ENCODE measurements at regions not wholly inside any gene's neighbourhood (a gene's known extent, or its start where the extent isn't known, plus 50 kb on each side); places are given as distances from the start of the nearest gene placed in this dataset.
A peak's percentile ranks its signal among the peaks of the same experiment; 100 is the strongest.

- no peak overlapping the region for H2AFZ ChIP-seq
- H3K4me1 ChIP-seq (ENCODE audit: insufficient read depth) = peaks cover 23% of the 10 kb centered on the region
- no peaks in the 10 kb centered on the region for H3K36me3 ChIP-seq (ENCODE audit: low read depth)
- H3K4me2 ChIP-seq (ENCODE audit: unreplicated experiment) = no peak overlapping the region
- TF ChIP-seq EZH2phosphoT487 (IDR thresholded peaks at IDR 0.05; ENCODE audit: insufficient read depth, low read depth) (no peak), EZH2 (IDR thresholded peaks at IDR 0.05; ENCODE audit: insufficient read depth, poor library complexity, severe bottlenecking) (no peak)
- H3K9me2 ChIP-seq (ENCODE audit: insufficient read depth) = no peaks in the 10 kb centered on the region
- no peak overlapping the region for H3K4me3 ChIP-seq
- no peak overlapping the region for H3K9ac ChIP-seq
- WGBS, 2 experiments (ENCODE audit: low coverage in 1 of 2, low lambda C conversion rate in 2 of 2, missing lambda C conversion rate in 2 of 2) = 72 to 77% methylated on average over 3 of the region's 3 CpGs
- no peak overlapping the region for H3K27ac ChIP-seq
- no peaks in the 10 kb centered on the region for H4K20me1 ChIP-seq (ENCODE audit: insufficient read depth)
- H3K9me3 ChIP-seq (ENCODE audit: low read depth) = no peaks in the 10 kb centered on the region
- no peaks in the 10 kb centered on the region for H3K27me3 ChIP-seq (replicated peaks; ENCODE audit: insufficient read depth)
- in situ Hi-C loops (cut with MboI) = no loop called here
- no peaks in the 10 kb centered on the region for H3K79me2 ChIP-seq (ENCODE audit: insufficient read depth)
- no peaks in the 10 kb centered on the region for H3F3A ChIP-seq (ENCODE audit: insufficient read depth)
- peak; percentile 44 for DNase-seq
Measured at GRCh38 chr21:27536319-27536718, 569.4 kb upstream of the ADAMTS5 start.

- no peak for TF ChIP-seq EZH2 (IDR thresholded peaks at IDR 0.05; ENCODE audit: insufficient read depth, poor library complexity, severe bottlenecking)
- no peak for TF ChIP-seq EZH2phosphoT487 (IDR thresholded peaks at IDR 0.05; ENCODE audit: insufficient read depth, low read depth)
- H3K27ac ChIP-seq = no peak overlapping the region
- no peak overlapping the region for H2AFZ ChIP-seq
- H3K9me2 ChIP-seq (ENCODE audit: insufficient read depth) = no peaks in the 10 kb centered on the region
- in situ Hi-C loops (cut with MboI) = no loop called here
- DNase-seq = no peak
- H3K27me3 ChIP-seq (replicated peaks; ENCODE audit: insufficient read depth) = no peaks in the 10 kb centered on the region
- no peaks in the 10 kb centered on the region for H4K20me1 ChIP-seq (ENCODE audit: insufficient read depth)
- no peak overlapping the region for H3K4me3 ChIP-seq
- H3K36me3 ChIP-seq (ENCODE audit: low read depth) = no peaks in the 10 kb centered on the region
- no peak overlapping the region for H3K4me2 ChIP-seq (ENCODE audit: unreplicated experiment)
- no peaks in the 10 kb centered on the region for H3F3A ChIP-seq (ENCODE audit: insufficient read depth)
- no peak overlapping the region for H3K9ac ChIP-seq
- H3K79me2 ChIP-seq (ENCODE audit: insufficient read depth) = no peaks in the 10 kb centered on the region
- no peaks in the 10 kb centered on the region for H3K9me3 ChIP-seq (ENCODE audit: low read depth)
- H3K4me1 ChIP-seq (ENCODE audit: insufficient read depth) = peaks cover 25% of the 10 kb centered on the region
- 94 to 98% methylated on average over 4 of the region's 4 CpGs for WGBS, 2 experiments (ENCODE audit: low coverage in 1 of 2, low lambda C conversion rate in 2 of 2, missing lambda C conversion rate in 2 of 2)
Measured at GRCh38 chr21:27535188-27535587, 568.3 kb upstream of the ADAMTS5 start.

DNA sequence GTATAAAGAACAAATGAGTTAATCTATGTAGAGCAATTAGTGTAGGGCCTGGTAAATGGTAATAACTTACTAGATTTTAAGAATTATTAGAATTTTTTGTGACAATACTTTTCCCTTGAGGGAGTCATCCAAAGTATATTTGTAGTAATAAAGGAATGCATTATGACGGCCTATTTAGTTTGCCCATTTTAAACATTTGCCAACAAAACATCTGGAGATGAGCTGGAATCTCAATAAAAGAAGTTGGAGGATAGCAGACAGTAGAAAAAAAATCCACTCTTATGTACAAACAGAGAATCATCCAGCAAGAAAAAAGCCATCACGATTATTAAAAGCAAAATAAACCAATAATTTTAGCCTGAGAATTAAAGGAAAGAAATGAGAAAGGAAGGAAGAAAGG lies 567.3 kb upstream of the ADAMTS5 start:
- Histone ChIP-seq H3K4me1 (ENCODE audit: insufficient read depth) (peaks cover 25% of the 10 kb centered on the region), H3K4me2 (ENCODE audit: unreplicated experiment) (no peak overlapping the region), H3K27me3 (replicated peaks; ENCODE audit: insufficient read depth) (no peaks in the 10 kb centered on the region), H3K36me3 (ENCODE audit: low read depth) (no peaks in the 10 kb centered on the region), H2AFZ (peak overlapping the region; percentile 44; the same call in 1 of the 2 replicates), H3K9me2 (ENCODE audit: insufficient read depth) (no peaks in the 10 kb centered on the region), H3K9me3 (ENCODE audit: low read depth) (no peaks in the 10 kb centered on the region), H3F3A (ENCODE audit: insufficient read depth) (no peaks in the 10 kb centered on the region), H3K27ac (no peak overlapping the region), H3K79me2 (ENCODE audit: insufficient read depth) (no peaks in the 10 kb centered on the region), H3K4me3 (no peak overlapping the region), H3K9ac (no peak overlapping the region), H4K20me1 (ENCODE audit: insufficient read depth) (no peaks in the 10 kb centered on the region)
- in situ Hi-C loops (cut with MboI) = no loop called here
- TF ChIP-seq EZH2phosphoT487 (IDR thresholded peaks at IDR 0.05; ENCODE audit: insufficient read depth, low read depth) (no peak), EZH2 (IDR thresholded peaks at IDR 0.05; ENCODE audit: insufficient read depth, poor library complexity, severe bottlenecking) (no peak)
- peak; percentile 54 for DNase-seq
- WGBS, 2 experiments (ENCODE audit: low coverage in 1 of 2, low lambda C conversion rate in 2 of 2, missing lambda C conversion rate in 2 of 2) = 18 to 20% methylated on average over 2 of the region's 2 CpGs

DNA sequence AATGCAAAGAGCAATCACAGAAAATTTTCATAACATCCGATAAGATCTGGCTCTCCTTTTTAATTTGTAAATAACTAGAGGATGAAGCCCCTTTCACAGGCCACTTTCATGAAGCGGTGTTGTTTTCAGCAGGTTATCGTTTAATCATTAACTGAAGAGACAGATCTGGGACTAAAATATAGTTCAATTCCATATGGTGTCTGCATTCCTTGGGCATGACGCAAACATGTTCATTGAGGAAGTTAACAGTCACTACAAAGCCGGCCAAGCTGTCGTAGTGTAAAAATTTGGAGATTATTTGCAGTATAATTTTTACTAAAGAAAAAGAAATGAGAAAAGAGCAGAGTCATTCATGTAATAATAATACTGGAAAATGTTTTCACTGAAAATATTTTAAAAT lies 565.2 kb upstream of the ADAMTS5 start:
- H3K27ac ChIP-seq = no peak overlapping the region
- no peak overlapping the region for H3K4me2 ChIP-seq (ENCODE audit: unreplicated experiment)
- no peaks in the 10 kb centered on the region for H3K9me3 ChIP-seq (ENCODE audit: low read depth)
- H3F3A ChIP-seq (ENCODE audit: insufficient read depth) = no peaks in the 10 kb centered on the region
- no peaks in the 10 kb centered on the region for H3K27me3 ChIP-seq (replicated peaks; ENCODE audit: insufficient read depth)
- peak; percentile 52 for DNase-seq
- no peaks in the 10 kb centered on the region for H3K9me2 ChIP-seq (ENCODE audit: insufficient read depth)
- no peaks in the 10 kb centered on the region for H3K36me3 ChIP-seq (ENCODE audit: low read depth)
- 65 to 67% methylated on average over 6 of the region's 6 CpGs for WGBS, 2 experiments (ENCODE audit: low coverage in 1 of 2, low lambda C conversion rate in 2 of 2, missing lambda C conversion rate in 2 of 2)
- H2AFZ ChIP-seq = no peak overlapping the region
- H3K79me2 ChIP-seq (ENCODE audit: insufficient read depth) = no peaks in the 10 kb centered on the region
- H3K4me1 ChIP-seq (ENCODE audit: insufficient read depth) = peaks cover 25% of the 10 kb centered on the region
- H3K4me3 ChIP-seq = no peak overlapping the region
- H4K20me1 ChIP-seq (ENCODE audit: insufficient read depth) = no peaks in the 10 kb centered on the region
- in situ Hi-C loops (cut with MboI) = no loop called here
- no peak for TF ChIP-seq EZH2 (IDR thresholded peaks at IDR 0.05; ENCODE audit: insufficient read depth, poor library complexity, severe bottlenecking)
- H3K9ac ChIP-seq = no peak overlapping the region

- DNase-seq = peak; percentile 26
- no peak overlapping the region for H2AFZ ChIP-seq
Measured at GRCh38 chr21:27528697-27529096, 561.8 kb upstream of the ADAMTS5 start.

More at GRCh38 chr21:27528697-27529096, 561.8 kb upstream of the ADAMTS5 start:
- no peaks in the 10 kb centered on the region for H3K9me2 ChIP-seq (ENCODE audit: insufficient read depth)
- no peak overlapping the region for H3K9ac ChIP-seq
- WGBS, 2 experiments (ENCODE audit: low coverage in 1 of 2, low lambda C conversion rate in 2 of 2, missing lambda C conversion rate in 2 of 2) = 54 to 79% methylated on average over 1 of the region's 1 CpG
- H3K27ac ChIP-seq = no peak overlapping the region
- H3K9me3 ChIP-seq (ENCODE audit: low read depth) = no peaks in the 10 kb centered on the region
- no peaks in the 10 kb centered on the region for H3K79me2 ChIP-seq (ENCODE audit: insufficient read depth)
- no peaks in the 10 kb centered on the region for H3K36me3 ChIP-seq (ENCODE audit: low read depth)
- no peak overlapping the region for H3K4me2 ChIP-seq (ENCODE audit: unreplicated experiment)
- H3K4me1 ChIP-seq (ENCODE audit: insufficient read depth) = peaks cover 18% of the 10 kb centered on the region
- H4K20me1 ChIP-seq (ENCODE audit: insufficient read depth) = no peaks in the 10 kb centered on the region
- in situ Hi-C loops (cut with MboI) = no loop called here
- TF ChIP-seq EZH2 (IDR thresholded peaks at IDR 0.05; ENCODE audit: insufficient read depth, poor library complexity, severe bottlenecking) = no peak
- no peak for TF ChIP-seq EZH2phosphoT487 (IDR thresholded peaks at IDR 0.05; ENCODE audit: insufficient read depth, low read depth)
- no peak overlapping the region for H3K4me3 ChIP-seq
- no peaks in the 10 kb centered on the region for H3K27me3 ChIP-seq (replicated peaks; ENCODE audit: insufficient read depth)
- no peaks in the 10 kb centered on the region for H3F3A ChIP-seq (ENCODE audit: insufficient read depth)

Measured in GM23248 (cell line).